Subcutaneous abdominal adipose tissue (tissue), 5 donors: ENCODE measurements at regions not wholly inside any gene's neighbourhood (a gene's known extent, or its start where the extent isn't known, plus 50 kb on each side); places are given as distances from the start of the nearest gene placed in this dataset.

Experiments used
- H3K27ac ChIP-seq: one replicate; pipeline ENCODE4 v1.7.0; 2013; ENCODE audit warnings: low read depth, mild to moderate bottlenecking, inconsistent platforms, low read length, moderate library complexity
- H3K27me3 ChIP-seq, 5 donors: one replicate each; pipeline ENCODE4 v1.7.0; 2013; ENCODE audit warnings: low read length in 5 of 5, inconsistent platforms in 1 of 5; ENCODE audit not compliant: control insufficient read depth in 5 of 5, insufficient read depth in 4 of 5
- H3K36me3 ChIP-seq, 5 donors: one replicate each; pipeline ENCODE4 v1.7.0; 2013; ENCODE audit warnings: low read length in 5 of 5; ENCODE audit not compliant: control insufficient read depth in 5 of 5, insufficient read depth in 5 of 5
- H3K4me1 ChIP-seq, 5 donors: one replicate each; pipeline ENCODE4 v1.7.0; 2013; ENCODE audit warnings: low read length in 5 of 5, mild to moderate bottlenecking in 3 of 5, moderate library complexity in 1 of 5; ENCODE audit not compliant: control insufficient read depth in 5 of 5, insufficient read depth in 5 of 5
- H3K4me3 ChIP-seq, 5 donors: one replicate each; pipeline ENCODE4 v1.7.0; 2013; ENCODE audit warnings: low read length in 5 of 5, low read depth in 1 of 5
- H3K9ac ChIP-seq, 5 donors: one replicate each; pipeline ENCODE4 v1.7.0; 2013; ENCODE audit warnings: low read length in 5 of 5, mild to moderate bottlenecking in 4 of 5, moderate library complexity in 3 of 5
- H3K9me3 ChIP-seq, 5 donors: one replicate each; pipeline ENCODE4 v1.7.0; 2013; ENCODE audit warnings: low read length in 5 of 5; ENCODE audit not compliant: control insufficient read depth in 5 of 5
- donor health status: healthy.
- donor health status: healthy.
- donor health status: healthy.
- donor health status: healthy.
- donor health status: healthy.

- no peak overlapping the region for H3K9ac ChIP-seq
- no peak overlapping the region for H3K4me3 ChIP-seq
These were observed 235.9 kb downstream of the PCDH20 start for GRCh38 chr13:61179741-61180140.

GRCh38 chr13:61170856-61171255, 244.8 kb downstream of the PCDH20 start:
- no peaks in the 10 kb centered on the region for H3K27me3 ChIP-seq
- H3K36me3 ChIP-seq, result no peaks in the 10 kb centered on the region
- no peak overlapping the region for H3K9ac ChIP-seq
- H3K27ac ChIP-seq, result no peak overlapping the region
- no peaks in the 10 kb centered on the region for H3K4me1 ChIP-seq
- peaks cover 0 to 2% (median 0%) of the 10 kb centered on the region in 5 donors for H3K9me3 ChIP-seq
- H3K4me3 ChIP-seq, result no peak overlapping the region

More at GRCh38 chr13:61179741-61180140, 235.9 kb downstream of the PCDH20 start:
- peaks cover 0 to 2% (median 0%) of the 10 kb centered on the region in 5 donors for H3K9me3 ChIP-seq
- H3K4me1 ChIP-seq, result no peaks in the 10 kb centered on the region
- no peaks in the 10 kb centered on the region for H3K36me3 ChIP-seq
- H3K27me3 ChIP-seq, result no peaks in the 10 kb centered on the region
- H3K27ac ChIP-seq, result no peak overlapping the region

GRCh38 chr13:61162636-61163035, 253.0 kb downstream of the PCDH20 start:
- Histone ChIP-seq H3K4me1 (no peaks in the 10 kb centered on the region), H3K27ac (no peak overlapping the region), H3K36me3 (no peaks in the 10 kb centered on the region), H3K27me3 (no peaks in the 10 kb centered on the region), H3K9me3 (no peaks in the 10 kb centered on the region), H3K4me3 (no peak overlapping the region), H3K9ac (no peak overlapping the region)

GRCh38 chr13:61162106-61162505, 253.5 kb downstream of the PCDH20 start:
- Histone ChIP-seq H3K27ac (no peak overlapping the region), H3K9me3 (no peaks in the 10 kb centered on the region), H3K4me1 (no peaks in the 10 kb centered on the region), H3K4me3 (no peak overlapping the region), H3K36me3 (no peaks in the 10 kb centered on the region), H3K27me3 (no peaks in the 10 kb centered on the region), H3K9ac (no peak overlapping the region)

GRCh38 chr13:61156753-61157152, 258.9 kb downstream of the PCDH20 start:
- Histone ChIP-seq H3K4me1 (no peaks in the 10 kb centered on the region), H3K9ac (no peak overlapping the region), H3K9me3 (no peaks in the 10 kb centered on the region), H3K27ac (no peak overlapping the region), H3K36me3 (no peaks in the 10 kb centered on the region), H3K4me3 (no peak overlapping the region), H3K27me3 (no peaks in the 10 kb centered on the region)

- Histone ChIP-seq H3K9ac (no peak overlapping the region), H3K4me1 (no peaks in the 10 kb centered on the region), H3K4me3 (no peak overlapping the region), H3K36me3 (no peaks in the 10 kb centered on the region), H3K27ac (no peak overlapping the region), H3K9me3 (peaks cover 0 to 2% (median 0%) of the 10 kb centered on the region in 5 donors), H3K27me3 (no peaks in the 10 kb centered on the region)
These were observed 264.6 kb downstream of the PCDH20 start for GRCh38 chr13:61151062-61151461.

- Histone ChIP-seq H3K4me1 (no peaks in the 10 kb centered on the region), H3K27ac (no peak overlapping the region), H3K9ac (no peak overlapping the region), H3K9me3 (peaks cover 0 to 8% (median 0%) of the 10 kb centered on the region in 5 donors), H3K4me3 (no peak overlapping the region), H3K27me3 (no peaks in the 10 kb centered on the region), H3K36me3 (no peaks in the 10 kb centered on the region)
These were observed 266.3 kb downstream of the PCDH20 start for GRCh38 chr13:61149331-61149730.

- Histone ChIP-seq H3K9me3 (peaks cover 0 to 8% (median 0%) of the 10 kb centered on the region in 5 donors), H3K9ac (no peak overlapping the region), H3K27ac (no peak overlapping the region), H3K4me3 (no peak overlapping the region), H3K4me1 (no peaks in the 10 kb centered on the region), H3K27me3 (no peaks in the 10 kb centered on the region), H3K36me3 (no peaks in the 10 kb centered on the region)
These were observed 266.8 kb downstream of the PCDH20 start for GRCh38 chr13:61148691-61149315.

GRCh38 chr13:61148211-61148610, 267.4 kb downstream of the PCDH20 start:
- Histone ChIP-seq H3K27me3 (no peaks in the 10 kb centered on the region), H3K27ac (no peak overlapping the region), H3K4me3 (no peak overlapping the region), H3K9ac (no peak overlapping the region), H3K9me3 (peaks cover 0 to 8% (median 0%) of the 10 kb centered on the region in 5 donors), H3K36me3 (no peaks in the 10 kb centered on the region), H3K4me1 (no peaks in the 10 kb centered on the region)

GRCh38 chr13:61146571-61146970, 269.1 kb downstream of the PCDH20 start:
- no peaks in the 10 kb centered on the region for H3K36me3 ChIP-seq
- no peaks in the 10 kb centered on the region for H3K4me1 ChIP-seq
- no peak overlapping the region for H3K27ac ChIP-seq
- no peak overlapping the region for H3K4me3 ChIP-seq
- H3K9ac ChIP-seq, result no peak overlapping the region
- peaks cover 0 to 8% (median 0%) of the 10 kb centered on the region in 5 donors for H3K9me3 ChIP-seq
- H3K27me3 ChIP-seq, result no peaks in the 10 kb centered on the region
